Lower leg skin (tissue), 3 donors: ENCODE measurements at regions not wholly inside any gene's neighbourhood (a gene's known extent, or its start where the extent isn't known, plus 50 kb on each side); places are given as distances from the start of the nearest gene placed in this dataset.

Experiments
- CTCF ChIP-seq, 3 donors: fragments of 450-650 bp; IDR thresholded peaks; one replicate each; pipeline ENCODE4 v1.5.1; 2016; ENCODE audit warnings: antibody characterized with exemption in 3 of 3, mild to moderate bottlenecking in 3 of 3, moderate library complexity in 2 of 3
- POLR2A ChIP-seq, 2 donors: fragments of 450-650 bp; IDR thresholded peaks; one replicate each; pipeline ENCODE4 v1.6.1; 2016 to 2017; ENCODE audit warnings: antibody characterized with exemption in 2 of 2, mild to moderate bottlenecking in 1 of 2, moderate library complexity in 1 of 2

GRCh38 chr2:184297085-184297484 lies 301.2 kb upstream of the ZNF804A start:
- TF ChIP-seq CTCF (IDR thresholded peaks at IDR 0.05): no peak
- no peak for TF ChIP-seq POLR2A (IDR thresholded peaks at IDR 0.05)
